ENCODE measurements at regions not wholly inside any gene's neighbourhood (a gene's known extent, or its start where the extent isn't known, plus 50 kb on each side); places are given as distances from the start of the nearest gene placed in this dataset.
A peak's percentile ranks its signal among the peaks of the same experiment; 100 is the strongest.

DNA sequence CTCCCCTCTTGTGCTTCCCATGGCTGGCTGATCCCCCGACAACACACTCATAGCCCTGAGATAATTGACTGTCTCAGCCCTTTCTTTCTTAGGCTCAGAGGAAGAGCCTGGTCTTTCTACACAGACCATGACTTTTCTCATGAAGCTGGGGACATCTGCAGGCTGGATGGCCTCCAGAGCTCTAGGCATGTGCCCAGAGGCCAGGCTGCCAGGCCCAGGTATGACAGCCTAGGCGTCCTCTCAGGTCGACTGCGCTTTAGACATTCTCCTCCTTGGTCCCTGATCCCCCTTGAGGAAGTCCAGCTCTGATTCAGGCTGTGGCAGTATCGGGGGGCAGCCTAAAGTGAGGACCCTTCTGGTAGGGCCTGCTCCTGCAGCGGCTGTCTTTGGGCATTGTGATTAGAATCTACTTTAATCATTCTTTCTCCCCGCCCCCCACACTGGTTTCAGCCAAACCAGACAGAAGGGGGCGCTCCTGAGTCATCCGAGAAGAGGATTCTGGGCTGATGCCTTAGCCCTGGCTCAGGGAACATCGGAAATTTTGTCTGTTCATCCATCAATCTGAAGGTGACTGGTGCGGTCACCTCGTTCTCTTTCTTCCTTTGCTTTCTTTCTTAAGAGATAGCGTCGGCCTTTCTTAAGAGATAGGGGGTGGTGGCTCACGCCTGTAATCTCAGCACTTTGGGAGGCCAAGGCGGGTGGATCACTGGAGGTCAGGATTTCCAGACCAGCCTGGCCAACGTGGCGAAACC lies 66.5 kb upstream of the HSPA9 start:
- TF ChIP-seq CTCF (conservative IDR thresholded peaks at IDR 0.05 in 1 of 2, IDR thresholded peaks at IDR 0.05 in 1 of 2; ENCODE audit: extremely low read depth in 1 of 2, insufficient read depth in 1 of 2, low read depth in 1 of 2, low read length in 2 of 2) = peak; percentile 77 to 79
- TF ChIP-seq EZH2 (IDR thresholded peaks at IDR 0.05; ENCODE audit: borderline replicate concordance, low read length) = no peak

Data from mammary epithelial cell (primary cell).